Calu3 (cell line): ENCODE measurements at regions not wholly inside any gene's neighbourhood (a gene's known extent, or its start where the extent isn't known, plus 50 kb on each side); places are given as distances from the start of the nearest gene placed in this dataset.

Source experiments
- BruUV-seq: library from RNA; stranded (reverse); fragments of 400-500 nt; replicated peaks from 2 replicates; lab custom pipeline; 2021; lab: Mats Ljungman, UMichigan
- CTCF ChIA-PET: fragments of 300-600 bp; sonication (Branson Sonifier 250); formaldehyde crosslinking; loops from one replicate; lab custom pipeline; 2022; ENCODE audit warnings: antibody characterized with exemption; lab: Charles Lee
- DNase-seq: peaks from one replicate; pipeline ENCODE4 v3.0.0; 2022
- H3K27ac Mint-ChIP-seq: one replicate; pipeline ENCODE4 v1.8.0; 2022; ENCODE audit warnings: mixed read lengths; ENCODE audit not compliant: unreplicated experiment
- H3K27me3 Mint-ChIP-seq: one replicate; pipeline ENCODE4 v1.8.0; 2022; ENCODE audit warnings: mixed read lengths; ENCODE audit not compliant: unreplicated experiment
- H3K36me3 Mint-ChIP-seq: one replicate; pipeline ENCODE4 v1.8.0; 2022; ENCODE audit warnings: mild to moderate bottlenecking, moderate library complexity, mixed read lengths; ENCODE audit not compliant: insufficient read depth, unreplicated experiment
- H3K4me1 Mint-ChIP-seq: one replicate; pipeline ENCODE4 v1.8.0; 2022; ENCODE audit warnings: mild to moderate bottlenecking, low read depth, mixed read lengths; ENCODE audit not compliant: unreplicated experiment
- H3K4me3 Mint-ChIP-seq: one replicate; pipeline ENCODE4 v1.8.0; 2022; ENCODE audit warnings: mild to moderate bottlenecking, low read depth, moderate library complexity, mixed read lengths; ENCODE audit not compliant: unreplicated experiment
- H3K9me3 Mint-ChIP-seq: one replicate; pipeline ENCODE4 v1.8.0; 2022; ENCODE audit warnings: low read depth, mixed read lengths; ENCODE audit not compliant: unreplicated experiment
- CTCF ChIP-seq: fragments of 200-600 bp; IDR thresholded peaks from one replicate; pipeline ENCODE4 v1.8.0; 2022; ENCODE audit warnings: antibody characterized with exemption; ENCODE audit not compliant: unreplicated experiment
- intact Hi-C: fragments of 100-400 bp; cut with micrococcal nuclease; formaldehyde crosslinking; loops from one replicate; pipeline ENCODE4 v1.10.0; 2022; ENCODE audit not compliant: unreplicated experiment

- no peak overlapping the region for H3K4me3 Mint-ChIP-seq
- no peaks in the 10 kb centered on the region for H3K4me1 Mint-ChIP-seq
- BruUV-seq = no TSS peak
- CTCF ChIA-PET = no interaction called here
- H3K27me3 Mint-ChIP-seq = no peaks in the 10 kb centered on the region
- intact Hi-C loops = no loop called here
- H3K27ac Mint-ChIP-seq = no peak overlapping the region
- TF ChIP-seq CTCF = no peak
- DNase-seq = no peak
- no peaks in the 10 kb centered on the region for H3K36me3 Mint-ChIP-seq
- H3K9me3 Mint-ChIP-seq = peaks cover 8% of the 10 kb centered on the region
Observed at GRCh38 chr2:129606496-129607270, 372.8 kb upstream of the RAB6C start.

GRCh38 chr2:129609224-129609623 lies 370.2 kb upstream of the RAB6C start:
- TF ChIP-seq CTCF = no peak
- Mint-ChIP-seq H3K4me1 (no peaks in the 10 kb centered on the region), H3K9me3 (peaks cover 13% of the 10 kb centered on the region), H3K27ac (no peak overlapping the region), H3K36me3 (no peaks in the 10 kb centered on the region), H3K27me3 (no peaks in the 10 kb centered on the region), H3K4me3 (no peak overlapping the region)
- intact Hi-C loops = no loop called here
- no TSS peak for BruUV-seq
- DNase-seq = no peak
- CTCF ChIA-PET = no interaction called here

GRCh38 chr2:129610766-129611165 lies 368.7 kb upstream of the RAB6C start:
- Mint-ChIP-seq H3K4me1 (no peaks in the 10 kb centered on the region), H3K27me3 (no peaks in the 10 kb centered on the region), H3K9me3 (peaks cover 17% of the 10 kb centered on the region), H3K27ac (no peak overlapping the region), H3K4me3 (no peak overlapping the region), H3K36me3 (no peaks in the 10 kb centered on the region)
- CTCF ChIA-PET = no interaction called here
- no peak for DNase-seq
- no peak for TF ChIP-seq CTCF
- intact Hi-C loops = no loop called here
- no TSS peak for BruUV-seq

- intact Hi-C loops = no loop called here
- CTCF ChIA-PET = no interaction called here
- H3K27me3 Mint-ChIP-seq = no peaks in the 10 kb centered on the region
- peaks cover 19% of the 10 kb centered on the region for H3K9me3 Mint-ChIP-seq
- no TSS peak for BruUV-seq
- H3K4me1 Mint-ChIP-seq = no peaks in the 10 kb centered on the region
- TF ChIP-seq CTCF = no peak
- no peak for DNase-seq
- no peak overlapping the region for H3K27ac Mint-ChIP-seq
- H3K36me3 Mint-ChIP-seq = no peaks in the 10 kb centered on the region
- no peak overlapping the region for H3K4me3 Mint-ChIP-seq
Observed at GRCh38 chr2:129611471-129611870, 368.0 kb upstream of the RAB6C start.
